SK-N-MC (cell line): ENCODE measurements at regions not wholly inside any gene's neighbourhood (a gene's known extent, or its start where the extent isn't known, plus 50 kb on each side); places are given as distances from the start of the nearest gene placed in this dataset.
"Not testable (repeated sequence)": the region's sequence is repeated elsewhere in the genome, so short reads cannot be mapped to it uniquely, and the experiment has no call there.

ENCODE experiments used
- EZH2 ChIP-seq: fragments of 200-600 bp; sonication (generic); IDR thresholded peaks from one replicate; pipeline ENCODE4 v1.6.1; 2017; ENCODE audit warnings: antibody characterized with exemption
- FOXP2 ChIP-seq: optimal IDR thresholded peaks from 2 replicates; pipeline ENCODE3; 2011; ENCODE audit warnings: mild to moderate bottlenecking, moderate library complexity; ENCODE audit not compliant: insufficient read depth; ENCODE audit errors: extremely low read length, control extremely low read depth
- POLR2AphosphoS5 ChIP-seq: IDR thresholded peaks from 2 replicates; pipeline ENCODE4 v1.6.1; 2012; ENCODE audit warnings: mild to moderate bottlenecking, low read depth, low read length, borderline replicate concordance

DNA sequence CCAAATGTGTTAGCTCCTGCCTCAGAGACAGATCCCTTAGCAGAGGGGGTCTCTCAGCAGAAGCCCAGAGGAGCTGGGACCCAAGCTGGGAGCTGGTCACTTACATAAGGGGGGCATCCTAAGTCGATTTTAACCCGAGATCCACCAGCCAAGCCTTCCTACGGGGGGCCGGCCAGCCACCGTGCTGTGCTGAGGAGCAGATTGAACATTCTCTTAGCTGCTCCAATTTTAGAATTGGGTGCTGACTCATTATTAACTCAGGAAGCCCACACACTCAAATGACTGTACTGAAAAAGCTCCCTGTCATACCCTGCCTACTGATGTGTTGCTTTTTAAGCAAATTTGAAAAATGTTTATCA, 373.0 kb downstream of the BCL2L11 start:
- not testable (repeated sequence) for TF ChIP-seq POLR2AphosphoS5, EZH2, FOXP2
